H1 (cell line): ENCODE measurements at regions not wholly inside any gene's neighbourhood (a gene's known extent, or its start where the extent isn't known, plus 50 kb on each side); places are given as distances from the start of the nearest gene placed in this dataset.

Experiments used
- BACH1 ChIP-seq: IDR thresholded peaks from 2 replicates; pipeline ENCODE4 v1.6.1; 2012; ENCODE audit warnings: low read length, improper control_type of control experiment
- CHD7 ChIP-seq: fragments of 300-600 bp; sonication (generic); IDR thresholded peaks from 2 replicates; pipeline ENCODE4 v1.7.1; 2012; ENCODE audit warnings: low read length, moderate library complexity, mild to moderate bottlenecking, inconsistent platforms; ENCODE audit not compliant: insufficient replicate concordance
- HDAC6 ChIP-seq: IDR thresholded peaks from one replicate; pipeline ENCODE4 v1.7.1; 2012; ENCODE audit warnings: low read depth, mild to moderate bottlenecking, inconsistent platforms, low read length, moderate library complexity
- SP2 ChIP-seq: IDR thresholded peaks from 2 replicates; pipeline ENCODE4 v1.6.1; 2012; ENCODE audit warnings: mild to moderate bottlenecking, low read length, inconsistent platforms
- YY1 ChIP-seq: IDR thresholded peaks from 2 replicates; pipeline ENCODE4 v1.6.1; 2011; ENCODE audit warnings: low read depth, mild to moderate bottlenecking, low read length

- TF ChIP-seq CHD7, result no peak
- TF ChIP-seq SP2, result no peak
- no peak for TF ChIP-seq BACH1
- TF ChIP-seq YY1, result no peak
- no peak for TF ChIP-seq HDAC6
- TF ChIP-seq, all 59 proteins: peak for 0
These were observed 755.0 kb downstream of the DIAPH3 start (continued) for GRCh38 chr13:59408738-59409137.
